ENCODE measurements at regions not wholly inside any gene's neighbourhood (a gene's known extent, or its start where the extent isn't known, plus 50 kb on each side); places are given as distances from the start of the nearest gene placed in this dataset.

DNA sequence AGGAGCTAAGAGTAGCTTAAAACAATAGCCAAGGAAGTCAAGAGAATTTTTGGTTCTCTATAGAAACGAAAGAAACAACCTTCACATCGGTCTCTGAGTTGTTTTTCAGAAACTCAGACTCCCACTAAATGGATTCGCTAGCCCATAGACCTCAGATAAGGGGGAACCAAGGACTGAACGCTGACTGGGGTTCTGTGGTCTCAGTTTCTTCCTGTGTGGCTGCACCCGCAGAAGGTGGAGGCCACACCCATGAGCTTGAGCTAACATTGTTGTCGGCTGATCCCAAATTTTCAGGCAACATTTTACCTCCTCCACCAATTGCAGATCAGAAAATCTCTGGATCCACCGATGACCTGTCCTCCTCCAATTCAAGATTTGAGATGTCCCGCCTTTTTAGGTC is 456.1 kb downstream of the AJAP1 start:
- TF ChIP-seq TAF1 (IDR thresholded peaks at IDR 0.05; ENCODE audit: borderline replicate concordance, insufficient read depth, low read length), result no peak
- TF ChIP-seq, protein P1, sequence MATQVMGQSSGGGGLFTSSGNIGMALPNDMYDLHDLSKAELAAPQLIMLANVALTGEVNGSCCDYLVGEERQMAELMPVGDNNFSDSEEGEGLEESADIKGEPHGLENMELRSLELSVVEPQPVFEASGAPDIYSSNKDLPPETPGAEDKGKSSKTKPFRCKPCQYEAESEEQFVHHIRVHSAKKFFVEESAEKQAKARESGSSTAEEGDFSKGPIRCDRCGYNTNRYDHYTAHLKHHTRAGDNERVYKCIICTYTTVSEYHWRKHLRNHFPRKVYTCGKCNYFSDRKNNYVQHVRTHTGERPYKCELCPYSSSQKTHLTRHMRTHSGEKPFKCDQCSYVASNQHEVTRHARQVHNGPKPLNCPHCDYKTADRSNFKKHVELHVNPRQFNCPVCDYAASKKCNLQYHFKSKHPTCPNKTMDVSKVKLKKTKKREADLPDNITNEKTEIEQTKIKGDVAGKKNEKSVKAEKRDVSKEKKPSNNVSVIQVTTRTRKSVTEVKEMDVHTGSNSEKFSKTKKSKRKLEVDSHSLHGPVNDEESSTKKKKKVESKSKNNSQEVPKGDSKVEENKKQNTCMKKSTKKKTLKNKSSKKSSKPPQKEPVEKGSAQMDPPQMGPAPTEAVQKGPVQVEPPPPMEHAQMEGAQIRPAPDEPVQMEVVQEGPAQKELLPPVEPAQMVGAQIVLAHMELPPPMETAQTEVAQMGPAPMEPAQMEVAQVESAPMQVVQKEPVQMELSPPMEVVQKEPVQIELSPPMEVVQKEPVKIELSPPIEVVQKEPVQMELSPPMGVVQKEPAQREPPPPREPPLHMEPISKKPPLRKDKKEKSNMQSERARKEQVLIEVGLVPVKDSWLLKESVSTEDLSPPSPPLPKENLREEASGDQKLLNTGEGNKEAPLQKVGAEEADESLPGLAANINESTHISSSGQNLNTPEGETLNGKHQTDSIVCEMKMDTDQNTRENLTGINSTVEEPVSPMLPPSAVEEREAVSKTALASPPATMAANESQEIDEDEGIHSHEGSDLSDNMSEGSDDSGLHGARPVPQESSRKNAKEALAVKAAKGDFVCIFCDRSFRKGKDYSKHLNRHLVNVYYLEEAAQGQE (IDR thresholded peaks at IDR 0.05; ENCODE audit: insufficient read depth in 1 of 2, low read depth in 2 of 2, low read length in 2 of 2), result no peak
- no peak for TF ChIP-seq SIN3A (IDR thresholded peaks at IDR 0.05; ENCODE audit: borderline replicate concordance, insufficient read depth, low read length)
- TF ChIP-seq FOXP2 (optimal IDR thresholded peaks at IDR 0.05; ENCODE audit: borderline replicate concordance, extremely low read depth, extremely low read length, insufficient read depth), result no peak
- no peak for TF ChIP-seq POLR2AphosphoS5 (IDR thresholded peaks at IDR 0.05; ENCODE audit: low read depth, low read length)

DNA sequence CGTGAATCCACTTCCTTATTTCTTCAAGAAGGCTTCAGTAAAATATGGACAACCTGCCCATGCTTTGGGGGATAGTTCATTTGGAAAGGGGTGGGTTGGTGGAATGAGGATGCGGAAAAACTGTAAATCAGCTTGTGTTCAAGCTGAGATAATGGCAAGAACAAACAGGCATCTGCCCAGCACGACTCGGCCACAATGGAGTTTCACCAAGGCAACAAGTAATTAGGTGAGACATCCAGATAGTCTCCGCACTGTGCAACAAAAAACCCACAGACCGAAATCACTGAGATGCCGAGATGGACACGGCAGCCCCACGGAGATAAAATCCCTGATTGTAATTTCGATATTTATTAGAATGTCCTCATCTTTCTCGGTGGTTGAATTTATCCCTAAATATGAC is 455.2 kb downstream of the AJAP1 start:
- TF ChIP-seq FOXP2 (optimal IDR thresholded peaks at IDR 0.05; ENCODE audit: borderline replicate concordance, extremely low read depth, extremely low read length, insufficient read depth) (no peak), POLR2AphosphoS5 (IDR thresholded peaks at IDR 0.05; ENCODE audit: low read depth, low read length) (no peak), TAF1 (IDR thresholded peaks at IDR 0.05; ENCODE audit: borderline replicate concordance, insufficient read depth, low read length) (no peak), SIN3A (IDR thresholded peaks at IDR 0.05; ENCODE audit: borderline replicate concordance, insufficient read depth, low read length) (no peak)
- TF ChIP-seq, protein P1 (IDR thresholded peaks at IDR 0.05; ENCODE audit: insufficient read depth in 1 of 2, low read depth in 2 of 2, low read length in 2 of 2), result no peak

DNA sequence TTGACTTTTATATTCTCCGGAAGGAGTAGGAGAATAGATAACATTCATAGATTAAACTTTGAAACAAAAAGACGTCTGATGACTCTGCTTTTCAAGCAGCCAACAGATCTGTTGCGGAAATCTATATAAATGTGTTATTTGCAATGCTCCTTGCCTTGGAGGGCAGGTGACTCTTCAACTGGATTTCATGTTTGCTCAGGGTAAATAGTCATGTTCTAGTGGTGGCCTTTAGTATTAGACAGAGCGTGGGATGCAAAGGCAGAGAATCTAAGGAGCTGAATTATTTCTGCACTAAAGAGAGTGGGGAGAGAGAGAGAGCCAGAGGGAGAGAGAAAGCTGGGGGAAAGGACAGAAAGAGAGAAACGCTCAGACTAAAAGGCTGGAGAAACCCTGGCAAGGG is 454.3 kb downstream of the AJAP1 start:
- TF ChIP-seq FOXP2 (optimal IDR thresholded peaks at IDR 0.05; ENCODE audit: borderline replicate concordance, extremely low read depth, extremely low read length, insufficient read depth), result no peak
- TF ChIP-seq POLR2AphosphoS5 (IDR thresholded peaks at IDR 0.05; ENCODE audit: low read depth, low read length), result no peak
- TF ChIP-seq, protein P1 (IDR thresholded peaks at IDR 0.05; ENCODE audit: insufficient read depth in 1 of 2, low read depth in 2 of 2, low read length in 2 of 2), result no peak

DNA sequence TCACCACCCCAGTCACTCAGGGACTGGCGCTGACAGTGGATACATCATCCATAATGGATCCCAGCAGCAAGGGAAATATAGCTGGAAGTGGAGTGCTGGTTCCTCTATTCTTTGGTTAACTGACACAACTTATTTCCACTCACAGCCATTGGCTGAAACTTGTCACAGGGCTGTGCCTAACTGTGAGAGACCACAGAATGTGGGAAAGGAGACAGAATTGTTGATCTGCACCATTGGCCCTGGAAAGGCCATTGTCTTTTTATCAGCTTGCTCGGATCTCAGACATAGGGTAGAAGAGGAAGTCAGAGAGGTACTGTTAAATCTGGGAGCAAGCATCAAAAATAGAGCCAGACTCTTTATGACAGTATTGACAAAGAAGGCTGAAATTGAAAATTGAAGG is 451.3 kb downstream of the AJAP1 start:
- TF ChIP-seq, protein P1 (IDR thresholded peaks at IDR 0.05; ENCODE audit: insufficient read depth in 1 of 2, low read depth in 2 of 2, low read length in 2 of 2), result no peak
- no peak for TF ChIP-seq SIN3A (IDR thresholded peaks at IDR 0.05; ENCODE audit: borderline replicate concordance, insufficient read depth, low read length)
- TF ChIP-seq TAF1 (IDR thresholded peaks at IDR 0.05; ENCODE audit: borderline replicate concordance, insufficient read depth, low read length), result no peak
- TF ChIP-seq FOXP2 (optimal IDR thresholded peaks at IDR 0.05; ENCODE audit: borderline replicate concordance, extremely low read depth, extremely low read length, insufficient read depth), result no peak
- no peak for TF ChIP-seq POLR2AphosphoS5 (IDR thresholded peaks at IDR 0.05; ENCODE audit: low read depth, low read length)

DNA sequence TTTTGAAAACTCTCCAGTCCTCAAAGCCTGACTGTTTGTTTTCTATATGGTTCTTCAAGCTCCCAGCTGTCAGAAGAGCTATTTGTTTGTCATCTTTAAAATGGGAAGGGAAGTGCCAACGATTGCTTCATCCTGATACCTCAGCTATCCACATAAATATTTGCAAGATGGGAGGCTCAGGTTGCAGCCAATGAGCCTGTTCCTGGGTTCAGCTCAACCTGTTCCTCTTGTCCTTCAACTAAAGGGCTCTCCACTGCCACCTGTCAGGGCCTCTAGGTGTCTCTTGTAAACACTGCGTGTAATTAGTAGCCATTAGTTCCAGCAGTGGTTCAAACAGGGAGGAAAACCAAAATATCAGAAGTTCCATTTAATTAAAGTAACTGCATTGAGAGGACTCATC is 445.1 kb downstream of the AJAP1 start:
- no peak for TF ChIP-seq SIN3A (IDR thresholded peaks at IDR 0.05; ENCODE audit: borderline replicate concordance, insufficient read depth, low read length)

Measured in PFSK-1 (cell line).